ENCODE measurements at regions not wholly inside any gene's neighbourhood (a gene's known extent, or its start where the extent isn't known, plus 50 kb on each side); places are given as distances from the start of the nearest gene placed in this dataset.

- no peak for TF ChIP-seq CHD7 (IDR thresholded peaks at IDR 0.05; ENCODE audit: insufficient replicate concordance, low read length)
- TF ChIP-seq MAX (IDR thresholded peaks at IDR 0.05): no peak
- no peak for TF ChIP-seq HDAC6 (IDR thresholded peaks at IDR 0.05; ENCODE audit: low read depth, low read length)
- TF ChIP-seq TCF12 (IDR thresholded peaks at IDR 0.05; ENCODE audit: low read depth, low read length): no peak
- no peak for TF ChIP-seq JUND (IDR thresholded peaks at IDR 0.05; ENCODE audit: low read length)
- TF ChIP-seq BRCA1 (IDR thresholded peaks at IDR 0.05; ENCODE audit: low read depth, low read length): no peak
- no peak for TF ChIP-seq EZH2 (IDR thresholded peaks at IDR 0.05; ENCODE audit: low read depth, low read length, severe bottlenecking)
- no peak for TF ChIP-seq RNF2 (IDR thresholded peaks at IDR 0.05; ENCODE audit: borderline replicate concordance, low read depth, low read length, missing control alignments, poor library complexity, severe bottlenecking)
- no peak for TF ChIP-seq CHD2 (IDR thresholded peaks at IDR 0.05; ENCODE audit: low read length)
These were observed 73.2 kb upstream of the HDDC2 start (continued) for GRCh38 chr6:125375013-125375412.

Measured in H1 (cell line).